GM19467 (cell line): ENCODE measurements at regions not wholly inside any gene's neighbourhood (a gene's known extent, or its start where the extent isn't known, plus 50 kb on each side); places are given as distances from the start of the nearest gene placed in this dataset.
"Not testable (repeated sequence)": the region's sequence is repeated elsewhere in the genome, so short reads cannot be mapped to it uniquely, and the experiment has no call there.

ENCODE experiments used
- ATAC-seq: cut with Tn5 transposase; IDR thresholded peaks from one replicate; pipeline ENCODE4 v1.9.1; 2021; ENCODE audit warnings: mild to moderate bottlenecking, moderate library complexity; ENCODE audit not compliant: unreplicated experiment

- ATAC-seq = no peak
Measured at GRCh38 chr4:13981499-13981898, 354.0 kb upstream of the BOD1L1 start.

- no peak for ATAC-seq
Measured at GRCh38 chr4:13982010-13982409, 354.5 kb upstream of the BOD1L1 start.

- no peak for ATAC-seq
Measured at GRCh38 chr4:13983189-13983790, 355.8 kb upstream of the BOD1L1 start.

GRCh38 chr4:13984991-13985800, 357.7 kb upstream of the BOD1L1 start:
- ATAC-seq = no peak

- no peak for ATAC-seq
Measured at GRCh38 chr4:13985837-13986236, 358.3 kb upstream of the BOD1L1 start.

- ATAC-seq = no peak
Measured at GRCh38 chr4:13986548-13986947, 359.0 kb upstream of the BOD1L1 start.

- no peak for ATAC-seq
Measured at GRCh38 chr4:13988353-13989305, 361.1 kb upstream of the BOD1L1 start.

GRCh38 chr4:13989501-13989900, 362.0 kb upstream of the BOD1L1 start:
- no peak for ATAC-seq

GRCh38 chr4:13990596-13991589, 363.4 kb upstream of the BOD1L1 start:
- ATAC-seq = no peak

- no peak for ATAC-seq
Measured at GRCh38 chr4:13992041-13992440, 364.5 kb upstream of the BOD1L1 start.

- no peak for ATAC-seq
Measured at GRCh38 chr4:13992975-13993520, 365.5 kb upstream of the BOD1L1 start.

GRCh38 chr4:13994016-13994415, 366.5 kb upstream of the BOD1L1 start:
- ATAC-seq = no peak

- no peak for ATAC-seq
Measured at GRCh38 chr4:13998850-13999445, 371.4 kb upstream of the BOD1L1 start.

- ATAC-seq = no peak
Measured at GRCh38 chr4:14000091-14000814, 372.7 kb upstream of the BOD1L1 start.

- ATAC-seq = not testable (repeated sequence)
Measured at GRCh38 chr4:14002331-14002730, 374.8 kb upstream of the BOD1L1 start.

GRCh38 chr4:14008494-14008893, 381.0 kb upstream of the BOD1L1 start:
- no peak for ATAC-seq

- no peak for ATAC-seq
Measured at GRCh38 chr4:14018191-14018853, 390.8 kb upstream of the BOD1L1 start.

GRCh38 chr4:14022456-14022855, 394.9 kb upstream of the BOD1L1 start:
- ATAC-seq = no peak
